MCF 10A (cell line): ENCODE measurements at regions not wholly inside any gene's neighbourhood (a gene's known extent, or its start where the extent isn't known, plus 50 kb on each side); places are given as distances from the start of the nearest gene placed in this dataset.

Source experiments
- BruUV-seq: library from RNA; stranded (reverse); fragments of 400-500 nt; replicated peaks from 2 replicates; lab custom pipeline; 2021; lab: Mats Ljungman, UMichigan
- CTCF ChIA-PET: fragments of 300-600 bp; sonication (Branson Sonifier 250); formaldehyde crosslinking; extraction: SDS; loops from one replicate; lab custom pipeline; 2021; ENCODE audit warnings: antibody characterized with exemption, inconsistent platforms; lab: Yijun Ruan, JAX
- POLR2A ChIA-PET: fragments of 300-600, 350-650 bp; sonication (Branson Sonifier 250); formaldehyde crosslinking; extraction: SDS; loops from one replicate; lab custom pipeline; 2020; ENCODE audit warnings: antibody characterized with exemption, inconsistent platforms; lab: Yijun Ruan, JAX
- DNase-seq: peaks from one replicate; pipeline ENCODE4 v3.0.0-alpha.2; 2018; ENCODE audit not compliant: unreplicated experiment
- H3K27ac Mint-ChIP-seq: one replicate; pipeline ENCODE4 v1.8.0; 2022; ENCODE audit warnings: mild to moderate bottlenecking, low read depth, mixed read lengths; ENCODE audit not compliant: unreplicated experiment
- H3K27me3 Mint-ChIP-seq: one replicate; pipeline ENCODE4 v1.8.0; 2022; ENCODE audit warnings: mixed read lengths; ENCODE audit not compliant: insufficient read depth, unreplicated experiment
- H3K36me3 Mint-ChIP-seq: one replicate; pipeline ENCODE4 v1.8.0; 2022; ENCODE audit warnings: mild to moderate bottlenecking, moderate library complexity, mixed read lengths; ENCODE audit not compliant: insufficient read depth, unreplicated experiment
- H3K4me1 Mint-ChIP-seq: one replicate; pipeline ENCODE4 v1.8.0; 2022; ENCODE audit warnings: mixed read lengths; ENCODE audit not compliant: insufficient read depth, unreplicated experiment
- H3K4me3 Mint-ChIP-seq: one replicate; pipeline ENCODE4 v1.8.0; 2022; ENCODE audit warnings: mild to moderate bottlenecking, moderate library complexity, mixed read lengths; ENCODE audit not compliant: unreplicated experiment
- H3K9me3 Mint-ChIP-seq: one replicate; pipeline ENCODE4 v1.8.0; 2022; ENCODE audit warnings: mixed read lengths; ENCODE audit not compliant: unreplicated experiment
- intact Hi-C: fragments of 100-400 bp; cut with micrococcal nuclease; formaldehyde crosslinking; loops from 2 replicates; pipeline ENCODE4 v1.14.1; 2022
- TF ChIP-seq, protein P1 (sequence below): fragments of 200-600 bp; IDR thresholded peaks from one replicate; pipeline ENCODE4 v1.8.0; 2022; ENCODE audit warnings: antibody characterized with exemption, mild to moderate bottlenecking; ENCODE audit not compliant: unreplicated experiment

DNA sequence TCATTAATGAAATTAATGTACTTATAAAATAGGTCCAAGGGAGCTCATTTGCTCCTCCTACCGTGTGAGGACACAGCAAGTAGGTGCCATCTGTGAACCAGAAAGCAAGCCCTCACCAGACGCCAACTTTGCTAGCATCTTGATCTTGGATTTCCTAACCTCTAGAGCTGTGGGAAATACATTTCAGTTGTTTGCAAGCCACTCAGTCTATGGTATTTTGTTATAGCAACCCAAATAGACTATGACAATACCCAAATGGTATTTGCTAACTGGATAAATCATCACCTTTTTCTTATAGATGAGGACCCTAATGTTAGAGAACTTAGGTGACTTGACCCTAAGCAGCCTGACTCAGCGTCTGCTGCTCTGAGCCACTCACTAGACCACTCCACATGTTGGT lies 379.6 kb downstream of the HRH4 start:
- H3K36me3 Mint-ChIP-seq: no peaks in the 10 kb centered on the region
- H3K9me3 Mint-ChIP-seq: peaks cover 23% of the 10 kb centered on the region
- TF ChIP-seq, protein P1, sequence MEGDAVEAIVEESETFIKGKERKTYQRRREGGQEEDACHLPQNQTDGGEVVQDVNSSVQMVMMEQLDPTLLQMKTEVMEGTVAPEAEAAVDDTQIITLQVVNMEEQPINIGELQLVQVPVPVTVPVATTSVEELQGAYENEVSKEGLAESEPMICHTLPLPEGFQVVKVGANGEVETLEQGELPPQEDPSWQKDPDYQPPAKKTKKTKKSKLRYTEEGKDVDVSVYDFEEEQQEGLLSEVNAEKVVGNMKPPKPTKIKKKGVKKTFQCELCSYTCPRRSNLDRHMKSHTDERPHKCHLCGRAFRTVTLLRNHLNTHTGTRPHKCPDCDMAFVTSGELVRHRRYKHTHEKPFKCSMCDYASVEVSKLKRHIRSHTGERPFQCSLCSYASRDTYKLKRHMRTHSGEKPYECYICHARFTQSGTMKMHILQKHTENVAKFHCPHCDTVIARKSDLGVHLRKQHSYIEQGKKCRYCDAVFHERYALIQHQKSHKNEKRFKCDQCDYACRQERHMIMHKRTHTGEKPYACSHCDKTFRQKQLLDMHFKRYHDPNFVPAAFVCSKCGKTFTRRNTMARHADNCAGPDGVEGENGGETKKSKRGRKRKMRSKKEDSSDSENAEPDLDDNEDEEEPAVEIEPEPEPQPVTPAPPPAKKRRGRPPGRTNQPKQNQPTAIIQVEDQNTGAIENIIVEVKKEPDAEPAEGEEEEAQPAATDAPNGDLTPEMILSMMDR: no peak
- H3K4me3 Mint-ChIP-seq: no peak overlapping the region
- ChIA-PET CTCF (no interaction called here), POLR2A (no interaction called here)
- no TSS peak for BruUV-seq
- H3K27me3 Mint-ChIP-seq: no peaks in the 10 kb centered on the region
- no peak for DNase-seq
- H3K27ac Mint-ChIP-seq: no peak overlapping the region
- H3K4me1 Mint-ChIP-seq: no peaks in the 10 kb centered on the region
- intact Hi-C loops: no loop called here

DNA sequence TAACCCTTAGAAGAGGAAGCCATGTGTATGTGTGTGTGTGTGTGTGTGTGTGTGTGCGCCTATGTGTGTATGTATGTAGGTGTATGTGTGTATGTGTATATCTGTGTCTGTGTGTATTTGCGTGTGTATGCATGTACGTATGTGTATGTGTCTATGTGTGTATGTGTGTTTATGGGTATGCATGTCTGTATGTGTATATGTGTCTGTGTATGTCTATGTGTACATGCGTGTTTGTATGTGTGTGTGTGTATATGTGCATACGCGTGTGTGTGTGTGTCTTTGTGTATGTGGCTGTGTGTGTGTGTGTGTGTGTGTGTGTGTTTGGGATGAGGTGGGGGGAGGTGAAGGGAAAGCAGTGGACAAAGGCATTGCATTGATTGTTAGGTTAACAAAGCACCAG lies 380.2 kb downstream of the HRH4 start:
- no peaks in the 10 kb centered on the region for H3K27me3 Mint-ChIP-seq
- peaks cover 24% of the 10 kb centered on the region for H3K9me3 Mint-ChIP-seq
- no TSS peak for BruUV-seq
- H3K27ac Mint-ChIP-seq: no peak overlapping the region
- ChIA-PET CTCF (no interaction called here), POLR2A (no interaction called here)
- no peak overlapping the region for H3K4me3 Mint-ChIP-seq
- DNase-seq: no peak
- TF ChIP-seq, protein P1: no peak
- no peaks in the 10 kb centered on the region for H3K36me3 Mint-ChIP-seq
- no peaks in the 10 kb centered on the region for H3K4me1 Mint-ChIP-seq
- intact Hi-C loops: no loop called here

DNA sequence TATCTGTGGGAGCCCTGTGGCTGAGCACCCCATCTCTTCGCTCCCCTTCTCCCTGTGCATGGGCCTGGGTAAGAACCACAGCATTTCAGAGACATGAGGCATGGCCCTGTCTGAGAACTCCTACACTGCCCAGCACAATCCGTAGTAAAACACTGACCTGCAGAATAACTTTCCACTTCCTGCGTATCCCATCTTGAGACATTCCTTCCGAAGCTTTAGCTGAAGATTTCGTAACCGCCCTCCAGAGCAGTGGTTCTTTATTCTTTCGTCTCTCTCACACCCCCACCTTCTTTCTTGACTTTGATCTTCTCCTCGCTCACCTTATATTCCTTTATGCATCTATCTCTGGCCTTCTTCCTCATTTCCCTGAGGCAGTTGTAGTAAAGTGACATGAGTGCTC lies 381.1 kb downstream of the HRH4 start:
- Mint-ChIP-seq H3K27ac (no peak overlapping the region), H3K36me3 (no peaks in the 10 kb centered on the region), H3K4me1 (no peaks in the 10 kb centered on the region), H3K27me3 (no peaks in the 10 kb centered on the region), H3K9me3 (peaks cover 24% of the 10 kb centered on the region), H3K4me3 (no peak overlapping the region)
- TF ChIP-seq, protein P1: no peak
- POLR2A ChIA-PET: no interaction called here
- intact Hi-C loops: no loop called here
- CTCF ChIA-PET: interaction anchor here (0.7 kb wide), 1 partner anchor 631 kb away, joined by 4 read pairs; no protein-coding TSS in a partner anchor
- BruUV-seq: no TSS peak
- no peak for DNase-seq

DNA sequence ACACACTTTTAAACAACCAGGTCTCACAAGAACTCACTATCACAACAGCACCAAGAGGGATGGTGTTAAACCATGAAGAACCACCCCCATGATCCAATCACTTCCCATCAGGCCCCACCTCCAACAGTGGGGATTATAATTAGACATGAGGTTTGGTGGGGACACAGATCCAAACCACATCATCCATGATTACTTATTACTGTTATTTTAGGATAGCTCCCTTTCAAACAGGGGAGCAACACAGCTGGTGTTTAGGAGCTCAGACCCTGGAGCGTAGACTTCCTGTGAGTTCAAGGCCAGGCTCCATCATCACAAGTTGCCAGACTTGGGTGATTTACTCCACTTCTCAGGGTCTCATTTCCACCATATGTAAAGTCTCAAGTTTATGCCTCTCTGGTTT lies 382.7 kb downstream of the HRH4 start:
- TF ChIP-seq, protein P1: no peak
- peaks cover 26% of the 10 kb centered on the region for H3K9me3 Mint-ChIP-seq
- DNase-seq: no peak
- H3K27me3 Mint-ChIP-seq: no peaks in the 10 kb centered on the region
- ChIA-PET POLR2A (no interaction called here), CTCF (interaction anchor here (0.6 kb wide), 1 partner anchor 19 kb away, joined by 3 read pairs; no protein-coding TSS in a partner anchor)
- no peak overlapping the region for H3K4me3 Mint-ChIP-seq
- intact Hi-C loops: no loop called here
- H3K4me1 Mint-ChIP-seq: no peaks in the 10 kb centered on the region
- H3K36me3 Mint-ChIP-seq: no peaks in the 10 kb centered on the region
- no TSS peak for BruUV-seq
- no peak overlapping the region for H3K27ac Mint-ChIP-seq
